PC-3 (cell line): ENCODE measurements at regions not wholly inside any gene's neighbourhood (a gene's known extent, or its start where the extent isn't known, plus 50 kb on each side); places are given as distances from the start of the nearest gene placed in this dataset.

Source experiments
- ATAC-seq: fragments of 200-7000 bp; cut with Tn5 transposase; 2 replicates; pipeline ENCODE4 v1.9.1; 2020; ENCODE audit warnings: mild to moderate bottlenecking, moderate library complexity
- BruUV-seq: library from RNA; stranded (reverse); fragments of 400-500 nt; replicated peaks from 2 replicates; lab custom pipeline; 2021; lab: Mats Ljungman, UMichigan
- CTCF ChIA-PET: fragments of 300-600 bp; sonication (Branson Sonifier 250); formaldehyde crosslinking; loops from one replicate; lab custom pipeline; 2022; ENCODE audit warnings: antibody characterized with exemption; lab: Charles Lee
- POLR2A ChIA-PET: fragments of 300-600 bp; sonication (Branson Sonifier 250); formaldehyde crosslinking; loops from one replicate; lab custom pipeline; 2022; ENCODE audit warnings: antibody characterized with exemption; ENCODE audit not compliant: unreplicated experiment; lab: Charles Lee
- DNase-seq: peaks from one replicate; pipeline ENCODE4 v3.0.0-alpha.2; 2015
- H2AFZ ChIP-seq: fragments of 300-600 bp; sonication (generic); 2 replicates; pipeline ENCODE4 v1.6.0; 2016; ENCODE audit warnings: antibody characterized with exemption, low read length
- H3F3A ChIP-seq: fragments of 300-600 bp; sonication (generic); one replicate; pipeline ENCODE4 v1.6.0; 2017; ENCODE audit warnings: antibody characterized with exemption, low read length, control low read depth, mild to moderate bottlenecking; ENCODE audit not compliant: unreplicated experiment
- H3K27ac ChIP-seq: fragments of 300-600 bp; sonication (generic); 2 replicates; pipeline ENCODE4 v1.5.1; 2016; ENCODE audit warnings: mild to moderate bottlenecking, low read length
- H3K27me3 ChIP-seq: fragments of 300-600 bp; sonication (generic); 2 replicates; pipeline ENCODE4 v1.6.1; 2016; ENCODE audit warnings: low read length, mixed read lengths
- H3K36me3 ChIP-seq: fragments of 300-600 bp; sonication (generic); 2 replicates; pipeline ENCODE4 v1.6.1; 2016; ENCODE audit warnings: low read depth, mixed run types, low read length, mixed read lengths
- H3K4me1 ChIP-seq: fragments of 300-600 bp; sonication (generic); 2 replicates; pipeline ENCODE4 v1.5.1; 2016; ENCODE audit warnings: low read length; ENCODE audit not compliant: insufficient read depth
- H3K4me2 ChIP-seq: fragments of 300-600 bp; sonication (generic); 2 replicates; pipeline ENCODE4 v1.6.0; 2016; ENCODE audit warnings: low read length
- H3K4me3 ChIP-seq: fragments of 300-600 bp; sonication (generic); 2 replicates; pipeline ENCODE4 v1.5.1; 2016; ENCODE audit warnings: mild to moderate bottlenecking, low read length, mixed read lengths
- H3K79me2 ChIP-seq: fragments of 300-600 bp; sonication (generic); 2 replicates; pipeline ENCODE4 v1.6.1; 2017; ENCODE audit warnings: low read length, mixed read lengths
- H3K9ac ChIP-seq: fragments of 300-600 bp; sonication (generic); 2 replicates; pipeline ENCODE4 v1.6.0; 2016; ENCODE audit warnings: mild to moderate bottlenecking, low read length
- H3K9me2 ChIP-seq: fragments of 300-600 bp; sonication (generic); replicated peaks from 2 replicates; pipeline ENCODE4 v1.6.1; 2016; ENCODE audit warnings: mixed run types, low read length, mixed read lengths
- H3K9me3 ChIP-seq: fragments of 300-600 bp; sonication (generic); 2 replicates; pipeline ENCODE4 v1.6.1; 2016; ENCODE audit warnings: low read length, mixed read lengths
- H4K20me1 ChIP-seq: fragments of 300-600 bp; sonication (generic); 2 replicates; pipeline ENCODE4 v1.6.1; 2016; ENCODE audit warnings: low read length, mixed read lengths
- CTCF ChIP-seq: fragments of 300-600 bp; sonication (generic); conservative IDR thresholded peaks from 2 replicates; pipeline ENCODE4 v1.5.1; 2017; ENCODE audit warnings: antibody characterized with exemption, low read depth, mild to moderate bottlenecking, low read length
- EZH2 ChIP-seq: fragments of 300-600 bp; sonication (generic); IDR thresholded peaks from one replicate; pipeline ENCODE4 v1.6.1; 2017; ENCODE audit warnings: antibody characterized with exemption, mild to moderate bottlenecking, low read length; ENCODE audit not compliant: unreplicated experiment
- EZH2phosphoT487 ChIP-seq: fragments of 300-600 bp; sonication (generic); IDR thresholded peaks from 2 replicates; pipeline ENCODE4 v1.6.1; 2018; ENCODE audit warnings: mild to moderate bottlenecking, antibody characterized with exemption, low read length, borderline replicate concordance
- intact Hi-C: fragments of 100-400 bp; cut with micrococcal nuclease; formaldehyde crosslinking; loops from 2 replicates; pipeline ENCODE4 v1.9.0; 2023

- H2AFZ ChIP-seq, result no peak overlapping the region
- no TSS peak for BruUV-seq
- CTCF ChIA-PET, result no interaction called here
- H3K27me3 ChIP-seq, result no peaks in the 10 kb centered on the region
- H3K9me2 ChIP-seq, result no peaks in the 10 kb centered on the region
- no peak overlapping the region for H3K27ac ChIP-seq
- DNase-seq (peak; percentile 24), ATAC-seq (peak; percentile 37; the same call in 1 of the 2 replicates)
- no peaks in the 10 kb centered on the region for H3K36me3 ChIP-seq
- H4K20me1 ChIP-seq, result no peaks in the 10 kb centered on the region
- H3K4me3 ChIP-seq, result no peak overlapping the region
- no peaks in the 10 kb centered on the region for H3F3A ChIP-seq
- H3K9ac ChIP-seq, result no peak overlapping the region
- no peaks in the 10 kb centered on the region for H3K79me2 ChIP-seq
- H3K4me1 ChIP-seq, result no peaks in the 10 kb centered on the region
- TF ChIP-seq CTCF (peak; percentile 53), EZH2phosphoT487 (no peak)
- intact Hi-C loops, result no loop called here
- no peaks in the 10 kb centered on the region for H3K9me3 ChIP-seq
- POLR2A ChIA-PET, result no interaction called here
- no peak overlapping the region for H3K4me2 ChIP-seq
These were observed 750.8 kb downstream of the REEP3 start for GRCh38 chr10:64271983-64272382.

- H3K9me2 ChIP-seq, result no peaks in the 10 kb centered on the region
- intact Hi-C loops, result no loop called here
- H3K4me2 ChIP-seq, result no peak overlapping the region
- no peak overlapping the region for H2AFZ ChIP-seq
- no peaks in the 10 kb centered on the region for H3K36me3 ChIP-seq
- H3K9ac ChIP-seq, result no peak overlapping the region
- no peaks in the 10 kb centered on the region for H3K79me2 ChIP-seq
- H3K4me1 ChIP-seq, result no peaks in the 10 kb centered on the region
- no peak for ATAC-seq
- H3K9me3 ChIP-seq, result no peaks in the 10 kb centered on the region
- no peak for TF ChIP-seq CTCF
- TF ChIP-seq EZH2, result no peak
- POLR2A ChIA-PET, result no interaction called here
- H3K27me3 ChIP-seq, result no peaks in the 10 kb centered on the region
- H4K20me1 ChIP-seq, result no peaks in the 10 kb centered on the region
- no peaks in the 10 kb centered on the region for H3F3A ChIP-seq
- no peak overlapping the region for H3K27ac ChIP-seq
- CTCF ChIA-PET, result no interaction called here
- no peak for DNase-seq
- no peak overlapping the region for H3K4me3 ChIP-seq
- BruUV-seq, result no TSS peak
These were observed 753.8 kb downstream of the REEP3 start for GRCh38 chr10:64275001-64275400.

GRCh38 chr10:64275774-64276173 lies 754.6 kb downstream of the REEP3 start:
- H3K9me3 ChIP-seq, result no peaks in the 10 kb centered on the region
- H3F3A ChIP-seq, result no peaks in the 10 kb centered on the region
- H3K27me3 ChIP-seq, result no peaks in the 10 kb centered on the region
- ChIA-PET CTCF (no interaction called here), POLR2A (no interaction called here)
- no peak overlapping the region for H3K4me3 ChIP-seq
- DNase-seq, result no peak
- no peaks in the 10 kb centered on the region for H3K4me1 ChIP-seq
- no peak overlapping the region for H3K9ac ChIP-seq
- H4K20me1 ChIP-seq, result no peaks in the 10 kb centered on the region
- H3K36me3 ChIP-seq, result no peaks in the 10 kb centered on the region
- intact Hi-C loops, result no loop called here
- no peak for ATAC-seq
- TF ChIP-seq CTCF (no peak), EZH2 (no peak), EZH2phosphoT487 (no peak)
- H3K27ac ChIP-seq, result no peak overlapping the region
- H3K9me2 ChIP-seq, result no peaks in the 10 kb centered on the region
- H3K4me2 ChIP-seq, result no peak overlapping the region
- no TSS peak for BruUV-seq
- H2AFZ ChIP-seq, result no peak overlapping the region
- H3K79me2 ChIP-seq, result no peaks in the 10 kb centered on the region
